ENCODE measurements at regions not wholly inside any gene's neighbourhood (a gene's known extent, or its start where the extent isn't known, plus 50 kb on each side); places are given as distances from the start of the nearest gene placed in this dataset.

GRCh38 chr2:65639156-65639864 lies 206.9 kb upstream of the SPRED2 start:
- no peak overlapping the region for H3K27ac ChIP-seq (ENCODE audit: extremely low read depth, low read depth, low read length)
- no peaks in the 10 kb centered on the region for H3K36me3 ChIP-seq (ENCODE audit: control insufficient read depth in 2 of 2, insufficient read depth in 1 of 2, low read length in 2 of 2)
- no peaks in the 10 kb centered on the region for H3K9me3 ChIP-seq (ENCODE audit: control insufficient read depth, insufficient read depth, low read depth, low read length)
- peaks cover 23% of the 10 kb centered on the region for H3K4me1 ChIP-seq (ENCODE audit: control insufficient read depth, insufficient read depth, low read length)
- H3K4me3 ChIP-seq (ENCODE audit: low read depth, low read length), result no peak overlapping the region
- ChIA-PET CTCF (interaction anchor here (0.7 to 3.7 kb wide), 10 partner anchors 11 to 272 kb away, joined by 3 to 24 read pairs (median 4); no protein-coding TSS in a partner anchor), POLR2A (no interaction called here)
- TF ChIP-seq ZNF324 (tag by site-specific recombination; IDR thresholded peaks at IDR 0.05), result no peak
- TF ChIP-seq ZNF777 (tag by site-specific recombination; IDR thresholded peaks at IDR 0.05; ENCODE audit: borderline replicate concordance), result no peak
- no peak for TF ChIP-seq ZNF280C (tag by site-specific recombination; IDR thresholded peaks at IDR 0.05)
- no peak for TF ChIP-seq ZSCAN4 (tag by site-specific recombination; IDR thresholded peaks at IDR 0.05)
- no peak for TF ChIP-seq ZNF37A (tag by site-specific recombination; IDR thresholded peaks at IDR 0.05)
- no peak for TF ChIP-seq MZF1 (tag by site-specific recombination; IDR thresholded peaks at IDR 0.05; ENCODE audit: borderline replicate concordance)
- no peak for TF ChIP-seq IKZF3 (tag by site-specific recombination; IDR thresholded peaks at IDR 0.05)
- TF ChIP-seq ZNF830 (tag by site-specific recombination; IDR thresholded peaks at IDR 0.05; ENCODE audit: low read depth), result no peak
- no peak for TF ChIP-seq ZNF184 (tag by site-specific recombination; IDR thresholded peaks at IDR 0.05)
- no peak for TF ChIP-seq ZNF629 (tag by site-specific recombination; IDR thresholded peaks at IDR 0.05)
- TF ChIP-seq ZNF341 (tag by site-specific recombination; IDR thresholded peaks at IDR 0.05; ENCODE audit: low read depth), result peak; percentile 41
- TF ChIP-seq ZIC2 (tag by site-specific recombination; IDR thresholded peaks at IDR 0.05), result peak; percentile 80
- TF ChIP-seq WT1 (tag by site-specific recombination; IDR thresholded peaks at IDR 0.05), result peak; percentile 91
- no peak for TF ChIP-seq ZNF19 (tag by site-specific recombination; IDR thresholded peaks at IDR 0.05; ENCODE audit: low read depth)
- no peak for TF ChIP-seq ZNF175 (tag by site-specific recombination; IDR thresholded peaks at IDR 0.05)
- TF ChIP-seq ZNF488 (tag by site-specific recombination; IDR thresholded peaks at IDR 0.05), result no peak
- TF ChIP-seq ZNF600 (tag by site-specific recombination; IDR thresholded peaks at IDR 0.05), result no peak
- peak; percentile 48 for TF ChIP-seq ZFHX2 (tag by site-specific recombination; conservative IDR thresholded peaks at IDR 0.05)
- no peak for TF ChIP-seq ZBTB49 (tag by site-specific recombination; IDR thresholded peaks at IDR 0.05; ENCODE audit: low read depth)
- no peak for TF ChIP-seq BCL11A (tag by site-specific recombination; IDR thresholded peaks at IDR 0.05; ENCODE audit: low read depth)
- peak; percentile 29; the same call in 1 of the 2 replicates for TF ChIP-seq GLIS1 (tag by site-specific recombination; IDR thresholded peaks at IDR 0.05)
- no peak for TF ChIP-seq ZBTB7A (tag by site-specific recombination; IDR thresholded peaks at IDR 0.05; ENCODE audit: low read depth)
- no peak for TF ChIP-seq ZNF677 (tag by site-specific recombination; IDR thresholded peaks at IDR 0.05)
- no peak for TF ChIP-seq ZNF654 (tag by site-specific recombination; IDR thresholded peaks at IDR 0.05; ENCODE audit: low read depth)
- TF ChIP-seq ZNF707 (tag by site-specific recombination; IDR thresholded peaks at IDR 0.05), result no peak
- TF ChIP-seq RBAK (tag by site-specific recombination; IDR thresholded peaks at IDR 0.05), result no peak
- TF ChIP-seq TRIM28 (IDR thresholded peaks at IDR 0.05; ENCODE audit: borderline replicate concordance, low read length), result no peak
- TF ChIP-seq ZNF140 (tag by site-specific recombination; IDR thresholded peaks at IDR 0.05), result no peak
- no peak for TF ChIP-seq EGR2 (tag by site-specific recombination; IDR thresholded peaks at IDR 0.05; ENCODE audit: low read depth)
- TF ChIP-seq ZNF24 (tag by site-specific recombination; IDR thresholded peaks at IDR 0.05), result no peak
- TF ChIP-seq ZBTB6 (tag by site-specific recombination; IDR thresholded peaks at IDR 0.05), result no peak
- TF ChIP-seq ZNF660 (tag by site-specific recombination; IDR thresholded peaks at IDR 0.05), result no peak
- TF ChIP-seq ZFP41 (tag by site-specific recombination; IDR thresholded peaks at IDR 0.05; ENCODE audit: borderline replicate concordance), result no peak
